Testis (tissue), 2 donors: ENCODE measurements at regions not wholly inside any gene's neighbourhood (a gene's known extent, or its start where the extent isn't known, plus 50 kb on each side); places are given as distances from the start of the nearest gene placed in this dataset.
A peak's percentile ranks its signal among the peaks of the same experiment; 100 is the strongest.

ENCODE experiments used
- DNase-seq: peaks from one replicate; pipeline ENCODE4 v3.0.0-alpha.2; 2019
- H3K27ac ChIP-seq, 2 donors: fragments of 200-600 bp; sonication (generic); one replicate each; pipeline ENCODE4 v1.5.1; 2019
- H3K27me3 ChIP-seq: fragments of 200-600 bp; sonication (generic); one replicate; pipeline ENCODE4 v1.5.1; 2019
- H3K36me3 ChIP-seq: fragments of 200-600 bp; sonication (generic); one replicate; pipeline ENCODE4 v1.5.1; 2017; ENCODE audit warnings: low read depth; ENCODE audit errors: missing control alignments
- H3K4me1 ChIP-seq: fragments of 200-600 bp; sonication (generic); one replicate; pipeline ENCODE4 v1.5.1; 2019
- H3K4me3 ChIP-seq, 2 donors: fragments of 200-600 bp; sonication (generic); one replicate each; pipeline ENCODE4 v1.5.1; 2017 to 2019
- H3K9me3 ChIP-seq: fragments of 200-600 bp; sonication (generic); one replicate; pipeline ENCODE4 v1.5.1; 2017
- CTCF ChIP-seq, 3 experiments: fragments of 450-650 bp in 2 of 3; fragments of 200-600 bp in 1 of 3; sonication (generic) in 1 of 3; IDR thresholded peaks; one replicate each; pipeline ENCODE4 v1.5.1; 2016 to 2019; ENCODE audit warnings: antibody characterized with exemption in 3 of 3, mild to moderate bottlenecking in 2 of 3, moderate library complexity in 1 of 3
- POLR2A ChIP-seq: fragments of 450-650 bp; IDR thresholded peaks from one replicate; pipeline ENCODE4 v1.6.1; 2017; ENCODE audit warnings: antibody characterized with exemption, mild to moderate bottlenecking, moderate library complexity
- WGBS, 2 donors: methylation state at CpG; one replicate each; pipeline ENCODE4 v1.1.5; 2018; 5-methylcytosine and 5-hydroxymethylcytosine counted together
- intact Hi-C: fragments of 100-400 bp; cut with DNase I; formaldehyde crosslinking; loops from one replicate; pipeline ENCODE4 v1.15.1; 2023; ENCODE audit warnings: low total_unique reads

GRCh38 chr13:86792153-86792651 lies 879.0 kb upstream of the SLITRK5 start:
- 80% methylated on average over 43 of the region's 49 CpGs; no CpG with 5 or more reads in 1 of the 2 donors for WGBS, 2 donors
- Histone ChIP-seq H3K36me3 (no peaks in the 10 kb centered on the region), H3K27ac (peak overlapping the region in 1 of 2 donors; percentile 26), H3K4me3 (peak overlapping the region; percentile 49 to 64), H3K27me3 (no peaks in the 10 kb centered on the region), H3K4me1 (no peaks in the 10 kb centered on the region), H3K9me3 (no peaks in the 10 kb centered on the region)
- intact Hi-C loops: no loop called here
- peak; percentile 61 for DNase-seq
- TF ChIP-seq CTCF (IDR thresholded peaks at IDR 0.05) (peak in 1 of 3 experiments; percentile 23), POLR2A (no peak)

- 78 to 88% methylated on average over 2 of the region's 2 CpGs for WGBS, 2 donors
- TF ChIP-seq CTCF (IDR thresholded peaks at IDR 0.05): no peak
- no peak for TF ChIP-seq POLR2A
- Histone ChIP-seq H3K36me3 (no peaks in the 10 kb centered on the region), H3K4me1 (no peaks in the 10 kb centered on the region), H3K27me3 (no peaks in the 10 kb centered on the region), H3K4me3 (no peak overlapping the region), H3K9me3 (no peaks in the 10 kb centered on the region), H3K27ac (no peak overlapping the region)
- DNase-seq: no peak
- intact Hi-C loops: no loop called here
Observed at GRCh38 chr13:86795858-86796257, 875.3 kb upstream of the SLITRK5 start.

GRCh38 chr13:86810361-86810760 lies 860.8 kb upstream of the SLITRK5 start:
- DNase-seq: no peak
- intact Hi-C loops: no loop called here
- Histone ChIP-seq H3K27ac (no peak overlapping the region), H3K4me1 (no peaks in the 10 kb centered on the region), H3K36me3 (no peaks in the 10 kb centered on the region), H3K9me3 (no peaks in the 10 kb centered on the region), H3K4me3 (no peak overlapping the region), H3K27me3 (no peaks in the 10 kb centered on the region)
- 76 to 100% methylated on average over 1 of the region's 1 CpG for WGBS, 2 donors
- TF ChIP-seq POLR2A (no peak), CTCF (IDR thresholded peaks at IDR 0.05) (no peak)

GRCh38 chr13:86813198-86813597 lies 858.0 kb upstream of the SLITRK5 start:
- no peaks in the 10 kb centered on the region for H3K27me3 ChIP-seq
- TF ChIP-seq CTCF (IDR thresholded peaks at IDR 0.05): no peak
- no peak for TF ChIP-seq POLR2A
- 15 to 36% methylated on average over 1 of the region's 1 CpG for WGBS, 2 donors
- H3K27ac ChIP-seq: no peak overlapping the region
- DNase-seq: no peak
- no peaks in the 10 kb centered on the region for H3K9me3 ChIP-seq
- no peaks in the 10 kb centered on the region for H3K4me1 ChIP-seq
- H3K36me3 ChIP-seq: no peaks in the 10 kb centered on the region
- H3K4me3 ChIP-seq: no peak overlapping the region
- intact Hi-C loops: no loop called here

- H3K36me3 ChIP-seq: no peaks in the 10 kb centered on the region
- no peak overlapping the region for H3K4me3 ChIP-seq
- H3K27me3 ChIP-seq: no peaks in the 10 kb centered on the region
- H3K4me1 ChIP-seq: no peaks in the 10 kb centered on the region
- WGBS, 2 donors: 92 to 98% methylated on average over 1 of the region's 1 CpG
- DNase-seq: no peak
- intact Hi-C loops: no loop called here
- TF ChIP-seq CTCF (IDR thresholded peaks at IDR 0.05) (no peak), POLR2A (no peak)
- H3K9me3 ChIP-seq: no peaks in the 10 kb centered on the region
- H3K27ac ChIP-seq: no peak overlapping the region
Observed at GRCh38 chr13:86825410-86825809, 845.8 kb upstream of the SLITRK5 start.
